Peyer's patch (tissue), 4 donors: ENCODE measurements at regions not wholly inside any gene's neighbourhood (a gene's known extent, or its start where the extent isn't known, plus 50 kb on each side); places are given as distances from the start of the nearest gene placed in this dataset.

Source experiments
- POLR2A ChIP-seq, 2 donors: fragments of 450-650 bp; IDR thresholded peaks; one replicate each; pipeline ENCODE4 v1.5.1; 2017; ENCODE audit warnings: antibody characterized with exemption in 2 of 2, mild to moderate bottlenecking in 2 of 2, moderate library complexity in 2 of 2
- TF ChIP-seq, protein P1 (sequence below), 6 experiments: fragments of 450-650 bp in 4 of 6; fragments of 200-600 bp in 2 of 6; sonication (generic) in 1 of 6; IDR thresholded peaks; one replicate each; pipeline ENCODE4 v1.5.1; 2017 to 2019; ENCODE audit warnings: antibody characterized with exemption in 6 of 6, mild to moderate bottlenecking in 3 of 6, moderate library complexity in 1 of 6

DNA sequence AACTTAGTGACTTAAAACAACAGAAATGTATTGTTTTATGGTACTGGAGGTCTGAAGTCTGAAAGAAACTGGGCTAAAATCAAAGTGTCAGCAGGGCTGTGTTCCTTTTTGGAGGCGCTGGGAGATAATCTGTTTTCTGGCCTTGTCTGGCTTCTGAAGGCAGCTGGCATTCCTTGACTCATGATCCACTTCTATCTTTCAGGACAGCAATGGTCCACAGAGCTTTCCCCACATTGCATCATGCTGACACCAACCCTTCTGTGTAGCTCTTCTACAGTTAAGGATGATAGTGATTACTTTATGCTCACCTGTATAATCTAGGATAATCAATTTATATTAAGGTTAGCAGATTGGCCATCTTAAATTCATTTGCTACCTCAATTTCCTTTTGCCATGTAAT, 392.1 kb downstream of the TDRD15 start:
- no peak for TF ChIP-seq POLR2A (IDR thresholded peaks at IDR 0.05)
- TF ChIP-seq, protein P1, sequence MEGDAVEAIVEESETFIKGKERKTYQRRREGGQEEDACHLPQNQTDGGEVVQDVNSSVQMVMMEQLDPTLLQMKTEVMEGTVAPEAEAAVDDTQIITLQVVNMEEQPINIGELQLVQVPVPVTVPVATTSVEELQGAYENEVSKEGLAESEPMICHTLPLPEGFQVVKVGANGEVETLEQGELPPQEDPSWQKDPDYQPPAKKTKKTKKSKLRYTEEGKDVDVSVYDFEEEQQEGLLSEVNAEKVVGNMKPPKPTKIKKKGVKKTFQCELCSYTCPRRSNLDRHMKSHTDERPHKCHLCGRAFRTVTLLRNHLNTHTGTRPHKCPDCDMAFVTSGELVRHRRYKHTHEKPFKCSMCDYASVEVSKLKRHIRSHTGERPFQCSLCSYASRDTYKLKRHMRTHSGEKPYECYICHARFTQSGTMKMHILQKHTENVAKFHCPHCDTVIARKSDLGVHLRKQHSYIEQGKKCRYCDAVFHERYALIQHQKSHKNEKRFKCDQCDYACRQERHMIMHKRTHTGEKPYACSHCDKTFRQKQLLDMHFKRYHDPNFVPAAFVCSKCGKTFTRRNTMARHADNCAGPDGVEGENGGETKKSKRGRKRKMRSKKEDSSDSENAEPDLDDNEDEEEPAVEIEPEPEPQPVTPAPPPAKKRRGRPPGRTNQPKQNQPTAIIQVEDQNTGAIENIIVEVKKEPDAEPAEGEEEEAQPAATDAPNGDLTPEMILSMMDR (IDR thresholded peaks at IDR 0.05) = no peak
